Hepatocyte (in vitro differentiated cells): ENCODE measurements at regions not wholly inside any gene's neighbourhood (a gene's known extent, or its start where the extent isn't known, plus 50 kb on each side); places are given as distances from the start of the nearest gene placed in this dataset.

ENCODE experiments used
- DNase-seq: peaks from one replicate; pipeline ENCODE4 v3.0.0-alpha.2; 2016; ENCODE audit warnings: low spot score
- H2AFZ ChIP-seq: fragments of 200-600 bp; sonication (generic); 2 replicates; pipeline ENCODE4 v1.6.0; 2016; ENCODE audit warnings: antibody characterized with exemption, mild to moderate bottlenecking
- H3K27ac ChIP-seq: fragments of 200-600 bp; sonication (generic); 2 replicates; pipeline ENCODE4 v1.5.1; 2016; ENCODE audit warnings: mild to moderate bottlenecking
- H3K27me3 ChIP-seq: fragments of 200-600 bp; sonication (generic); 2 replicates; pipeline ENCODE4 v1.6.1; 2016
- H3K36me3 ChIP-seq: fragments of 200-600 bp; sonication (generic); replicated peaks from 2 replicates; pipeline ENCODE4 v1.5.1; 2016; ENCODE audit warnings: low read depth; ENCODE audit not compliant: insufficient read depth
- H3K4me1 ChIP-seq: fragments of 200-600 bp; sonication (generic); 2 replicates; pipeline ENCODE4 v1.5.1; 2016; ENCODE audit warnings: mild to moderate bottlenecking, moderate library complexity; ENCODE audit not compliant: insufficient read depth
- H3K4me2 ChIP-seq: fragments of 200-600 bp; sonication (generic); 2 replicates; pipeline ENCODE4 v1.6.0; 2016
- H3K4me3 ChIP-seq: fragments of 200-600 bp; sonication (generic); 2 replicates; pipeline ENCODE4 v1.5.1; 2016; ENCODE audit warnings: mild to moderate bottlenecking
- H3K79me2 ChIP-seq: fragments of 200-600 bp; sonication (generic); 2 replicates; pipeline ENCODE4 v1.6.0; 2017; ENCODE audit warnings: mild to moderate bottlenecking
- H3K9me2 ChIP-seq: fragments of 200-600 bp; sonication (generic); replicated peaks from 2 replicates; pipeline ENCODE4 v1.6.0; 2017; ENCODE audit warnings: mild to moderate bottlenecking; ENCODE audit not compliant: insufficient read depth
- H3K9me3 ChIP-seq: fragments of 200-600 bp; sonication (generic); 2 replicates; pipeline ENCODE4 v1.5.1; 2016; ENCODE audit warnings: low read depth, mild to moderate bottlenecking
- H4K20me1 ChIP-seq: fragments of 200-600 bp; sonication (generic); 2 replicates; pipeline ENCODE4 v1.6.0; 2016; ENCODE audit warnings: mild to moderate bottlenecking; ENCODE audit not compliant: insufficient read depth, poor library complexity, severe bottlenecking
- EZH2 ChIP-seq: fragments of 200-600 bp; sonication (generic); IDR thresholded peaks from 2 replicates; pipeline ENCODE4 v1.6.1; 2016; ENCODE audit warnings: antibody characterized with exemption, mild to moderate bottlenecking, borderline replicate concordance
- EZH2phosphoT487 ChIP-seq: fragments of 200-600 bp; sonication (generic); IDR thresholded peaks from one replicate; pipeline ENCODE4 v1.6.1; 2018; ENCODE audit warnings: antibody characterized with exemption, mild to moderate bottlenecking, low read depth, moderate library complexity; ENCODE audit not compliant: unreplicated experiment, severe bottlenecking
- WGBS: methylation state at CpG from one replicate; pipeline ENCODE4 v1.1.6; 2016; ENCODE audit warnings: low lambda C conversion rate; ENCODE audit errors: missing lambda C conversion rate; 5-methylcytosine and 5-hydroxymethylcytosine counted together
- TF ChIP-seq, protein P1 (sequence below): fragments of 200-600 bp; sonication (generic); IDR thresholded peaks from 2 replicates; pipeline ENCODE4 v1.5.1; 2016; ENCODE audit warnings: antibody characterized with exemption, mild to moderate bottlenecking; ENCODE audit not compliant: poor library complexity

DNA sequence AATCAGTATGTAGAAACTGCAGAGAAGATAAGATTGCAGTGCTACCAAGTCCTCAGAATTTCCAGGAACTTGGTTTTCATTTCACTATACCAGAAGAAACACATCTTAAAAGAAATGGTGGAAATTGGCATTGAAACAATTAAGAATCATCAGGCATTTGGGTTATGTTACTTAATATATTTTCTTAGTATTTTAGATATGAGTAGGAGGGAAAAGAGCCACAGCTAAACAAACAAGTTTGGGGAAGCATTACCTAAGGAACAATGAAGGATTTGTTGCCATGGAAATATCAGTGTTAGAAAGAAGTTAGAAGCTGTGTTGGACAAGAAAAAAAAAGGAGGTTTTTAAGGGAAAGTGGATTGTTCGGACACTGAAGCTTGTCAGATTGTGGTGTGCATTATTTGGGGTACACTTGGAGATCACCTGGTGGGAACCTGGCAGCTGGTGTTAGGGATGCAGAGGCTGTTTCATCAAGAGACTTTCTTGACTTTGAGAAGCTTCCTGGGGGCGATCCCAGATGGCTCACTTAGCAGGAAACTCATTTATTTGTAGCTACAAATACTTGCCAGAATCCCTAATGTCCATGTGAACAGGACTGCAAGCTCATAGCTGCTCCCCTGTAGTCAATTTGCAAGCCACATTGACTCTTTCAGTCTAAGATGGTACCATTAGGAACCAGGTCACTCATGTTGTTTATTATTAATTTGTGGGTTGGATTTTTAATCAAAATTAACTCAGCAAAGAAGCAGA, 246.7 kb downstream of the RFC3 start:
- H3K9me2 ChIP-seq, result no peaks in the 10 kb centered on the region
- H3K4me3 ChIP-seq, result no peak overlapping the region
- TF ChIP-seq EZH2phosphoT487, result no peak
- TF ChIP-seq, protein P1, sequence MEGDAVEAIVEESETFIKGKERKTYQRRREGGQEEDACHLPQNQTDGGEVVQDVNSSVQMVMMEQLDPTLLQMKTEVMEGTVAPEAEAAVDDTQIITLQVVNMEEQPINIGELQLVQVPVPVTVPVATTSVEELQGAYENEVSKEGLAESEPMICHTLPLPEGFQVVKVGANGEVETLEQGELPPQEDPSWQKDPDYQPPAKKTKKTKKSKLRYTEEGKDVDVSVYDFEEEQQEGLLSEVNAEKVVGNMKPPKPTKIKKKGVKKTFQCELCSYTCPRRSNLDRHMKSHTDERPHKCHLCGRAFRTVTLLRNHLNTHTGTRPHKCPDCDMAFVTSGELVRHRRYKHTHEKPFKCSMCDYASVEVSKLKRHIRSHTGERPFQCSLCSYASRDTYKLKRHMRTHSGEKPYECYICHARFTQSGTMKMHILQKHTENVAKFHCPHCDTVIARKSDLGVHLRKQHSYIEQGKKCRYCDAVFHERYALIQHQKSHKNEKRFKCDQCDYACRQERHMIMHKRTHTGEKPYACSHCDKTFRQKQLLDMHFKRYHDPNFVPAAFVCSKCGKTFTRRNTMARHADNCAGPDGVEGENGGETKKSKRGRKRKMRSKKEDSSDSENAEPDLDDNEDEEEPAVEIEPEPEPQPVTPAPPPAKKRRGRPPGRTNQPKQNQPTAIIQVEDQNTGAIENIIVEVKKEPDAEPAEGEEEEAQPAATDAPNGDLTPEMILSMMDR, result no peak
- TF ChIP-seq EZH2, result no peak
- no peak overlapping the region for H3K27ac ChIP-seq
- no peaks in the 10 kb centered on the region for H3K27me3 ChIP-seq
- no peak for DNase-seq
- H3K4me2 ChIP-seq, result no peak overlapping the region
- 80% methylated on average over 2 of the region's 2 CpGs for WGBS
- H3K9me3 ChIP-seq, result no peaks in the 10 kb centered on the region
- H3K36me3 ChIP-seq, result no peaks in the 10 kb centered on the region
- H4K20me1 ChIP-seq, result no peaks in the 10 kb centered on the region
- H3K4me1 ChIP-seq, result no peaks in the 10 kb centered on the region
- no peaks in the 10 kb centered on the region for H3K79me2 ChIP-seq
- no peak overlapping the region for H2AFZ ChIP-seq

DNA sequence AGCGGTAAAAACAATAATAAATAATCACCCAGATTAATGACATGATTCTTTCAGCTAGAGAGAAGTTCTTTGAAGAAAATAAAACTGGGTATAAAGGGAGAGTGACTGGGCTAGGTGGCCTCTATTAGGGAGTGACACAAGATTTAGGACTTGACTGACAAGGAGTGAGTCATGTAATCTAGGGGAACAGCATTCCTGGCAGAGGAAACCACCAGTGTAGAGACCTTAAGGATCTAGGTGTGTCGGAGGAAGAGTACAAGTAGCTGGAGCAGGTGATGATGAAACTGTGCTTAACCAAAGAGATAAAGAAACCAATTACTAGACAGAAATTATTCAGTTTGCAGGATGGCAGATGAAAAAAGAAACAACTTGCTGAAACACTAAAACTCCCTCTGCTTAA, 248.0 kb downstream of the RFC3 start:
- TF ChIP-seq EZH2 (no peak), EZH2phosphoT487 (no peak)
- TF ChIP-seq, protein P1, result no peak
- no peak overlapping the region for H3K4me2 ChIP-seq

DNA sequence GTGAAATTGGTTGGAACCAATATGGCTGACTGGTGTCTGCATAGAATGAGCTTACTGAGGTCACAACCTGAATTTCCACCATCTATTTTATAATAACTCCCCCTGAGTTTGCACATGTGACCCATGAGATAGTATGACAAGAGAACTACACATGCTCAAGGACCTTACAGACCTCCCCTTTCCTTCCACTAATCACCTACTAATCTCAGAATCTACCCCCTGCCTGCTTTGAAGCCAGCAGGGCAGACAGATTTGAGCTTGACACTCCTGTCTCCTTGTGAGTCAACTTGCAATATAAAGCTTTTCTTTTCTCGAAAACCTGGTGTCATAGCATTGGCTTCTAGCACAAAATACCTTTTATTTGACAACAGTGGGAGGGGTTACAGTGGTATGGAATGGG, 248.4 kb downstream of the RFC3 start:
- no peaks in the 10 kb centered on the region for H3K9me3 ChIP-seq
- H3K79me2 ChIP-seq, result no peaks in the 10 kb centered on the region
- no peak for DNase-seq
- H4K20me1 ChIP-seq, result no peaks in the 10 kb centered on the region
- no peaks in the 10 kb centered on the region for H3K27me3 ChIP-seq
- no peaks in the 10 kb centered on the region for H3K36me3 ChIP-seq
- no peak overlapping the region for H3K4me3 ChIP-seq
- WGBS, result 72% methylated on average over 1 of the region's 1 CpG
- no peak overlapping the region for H2AFZ ChIP-seq
- H3K9me2 ChIP-seq, result no peaks in the 10 kb centered on the region
- H3K4me1 ChIP-seq, result no peaks in the 10 kb centered on the region
- TF ChIP-seq EZH2 (no peak), EZH2phosphoT487 (no peak)
- TF ChIP-seq, protein P1, result no peak
- H3K4me2 ChIP-seq, result no peak overlapping the region
- H3K27ac ChIP-seq, result no peak overlapping the region

More for the DNA sequence above, 248.0 kb downstream of the RFC3 start:
- Histone ChIP-seq H3K9me3 (no peaks in the 10 kb centered on the region), H2AFZ (no peak overlapping the region), H3K27ac (no peak overlapping the region), H3K4me3 (no peak overlapping the region), H3K9me2 (no peaks in the 10 kb centered on the region), H4K20me1 (no peaks in the 10 kb centered on the region), H3K36me3 (no peaks in the 10 kb centered on the region), H3K4me1 (no peaks in the 10 kb centered on the region), H3K27me3 (no peaks in the 10 kb centered on the region), H3K79me2 (no peaks in the 10 kb centered on the region)
- peak; percentile 19 for DNase-seq
- WGBS, result 82% methylated on average over 2 of the region's 2 CpGs

DNA sequence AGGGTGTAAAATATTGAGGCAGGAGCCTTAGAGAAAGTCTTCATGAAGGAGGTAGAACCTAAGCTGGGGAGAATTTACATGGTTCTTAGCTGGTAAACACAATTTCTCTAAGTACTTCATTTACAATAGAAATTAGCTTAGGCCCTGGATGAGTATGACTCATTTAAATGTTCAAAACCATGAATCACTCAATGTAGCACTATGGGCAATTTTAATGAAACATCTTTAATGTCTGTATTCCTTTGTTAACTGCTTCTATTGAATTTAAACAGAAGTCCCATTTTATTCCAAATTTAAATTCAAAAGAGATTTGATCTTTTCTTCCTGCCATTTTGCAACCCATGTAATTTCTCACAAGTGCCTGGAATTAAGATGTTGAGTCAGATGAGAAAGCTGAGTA, 252.1 kb downstream of the RFC3 start:
- Histone ChIP-seq H3K9me3 (no peaks in the 10 kb centered on the region), H2AFZ (no peak overlapping the region), H3K9me2 (no peaks in the 10 kb centered on the region), H3K4me3 (no peak overlapping the region), H3K27me3 (no peaks in the 10 kb centered on the region), H3K4me1 (no peaks in the 10 kb centered on the region), H4K20me1 (no peaks in the 10 kb centered on the region), H3K4me2 (no peak overlapping the region), H3K79me2 (no peaks in the 10 kb centered on the region), H3K36me3 (no peaks in the 10 kb centered on the region), H3K27ac (no peak overlapping the region)
- DNase-seq, result no peak
- TF ChIP-seq, protein P1, result no peak
- no peak for TF ChIP-seq EZH2
- no peak for TF ChIP-seq EZH2phosphoT487
